ACC112 (cell line): ENCODE measurements at regions not wholly inside any gene's neighbourhood (a gene's known extent, or its start where the extent isn't known, plus 50 kb on each side); places are given as distances from the start of the nearest gene placed in this dataset.

Experiments used
- H2AFZ ChIP-seq: fragments of 200-600 bp; sonication (generic); one replicate; pipeline ENCODE4 v1.6.0; 2017; ENCODE audit warnings: antibody characterized with exemption, low read length; ENCODE audit not compliant: unreplicated experiment
- H3K27ac ChIP-seq: fragments of 200-600 bp; sonication (generic); 2 replicates; pipeline ENCODE4 v1.5.1; 2014; ENCODE audit warnings: low read depth, mild to moderate bottlenecking, antibody characterized with exemption, low read length, moderate library complexity
- H3K27me3 ChIP-seq: fragments of 200-600 bp; sonication (generic); 2 replicates; pipeline ENCODE4 v1.6.1; 2014; ENCODE audit warnings: mild to moderate bottlenecking, antibody characterized with exemption, low read length, moderate library complexity, mixed read lengths; ENCODE audit not compliant: insufficient read depth
- H3K36me3 ChIP-seq: fragments of 200-600 bp; sonication (generic); 2 replicates; pipeline ENCODE4 v1.6.1; 2016; ENCODE audit warnings: mild to moderate bottlenecking, antibody characterized with exemption, low read length, moderate library complexity, mixed read lengths; ENCODE audit not compliant: insufficient read depth
- H3K4me1 ChIP-seq: fragments of 200-600 bp; sonication (generic); one replicate; pipeline ENCODE4 v1.6.1; 2016; ENCODE audit warnings: low read length, mixed read lengths; ENCODE audit not compliant: insufficient read depth, unreplicated experiment, control insufficient read depth
- H3K4me3 ChIP-seq: fragments of 200-600 bp; sonication (generic); 2 replicates; pipeline ENCODE4 v1.5.1; 2014; ENCODE audit warnings: mild to moderate bottlenecking, low read depth, low read length
- H3K79me2 ChIP-seq: fragments of 200-600 bp; sonication (generic); one replicate; pipeline ENCODE4 v1.6.0; 2016; ENCODE audit warnings: low read length; ENCODE audit not compliant: control insufficient read depth, unreplicated experiment, insufficient read depth

DNA sequence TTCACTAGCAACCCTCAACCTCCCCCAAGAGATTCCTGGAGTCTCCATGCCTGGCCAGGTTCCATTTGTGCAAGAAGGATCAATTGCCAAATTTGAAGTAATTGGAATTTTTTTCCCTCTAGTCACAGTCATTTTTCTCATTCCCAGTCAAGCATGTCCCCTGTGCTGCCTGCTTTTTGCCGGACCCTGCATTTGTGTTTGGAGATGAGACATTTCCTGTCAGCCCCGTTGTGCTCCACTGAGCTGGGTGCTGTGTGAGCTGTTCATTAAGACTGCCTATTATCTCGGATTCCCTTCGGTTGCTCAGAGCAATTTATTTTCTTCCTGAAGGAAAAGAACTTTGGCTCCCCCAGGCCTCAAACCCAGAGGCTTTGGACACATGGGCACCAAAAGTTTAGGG, 201.0 kb upstream of the NLRP1 start:
- Histone ChIP-seq H2AFZ (peak overlapping the region; percentile 48), H3K4me3 (no peak overlapping the region), H3K4me1 (peaks cover 27% of the 10 kb centered on the region), H3K79me2 (no peaks in the 10 kb centered on the region), H3K27me3 (no peaks in the 10 kb centered on the region), H3K36me3 (no peaks in the 10 kb centered on the region), H3K27ac (peak overlapping the region; percentile 55)

DNA sequence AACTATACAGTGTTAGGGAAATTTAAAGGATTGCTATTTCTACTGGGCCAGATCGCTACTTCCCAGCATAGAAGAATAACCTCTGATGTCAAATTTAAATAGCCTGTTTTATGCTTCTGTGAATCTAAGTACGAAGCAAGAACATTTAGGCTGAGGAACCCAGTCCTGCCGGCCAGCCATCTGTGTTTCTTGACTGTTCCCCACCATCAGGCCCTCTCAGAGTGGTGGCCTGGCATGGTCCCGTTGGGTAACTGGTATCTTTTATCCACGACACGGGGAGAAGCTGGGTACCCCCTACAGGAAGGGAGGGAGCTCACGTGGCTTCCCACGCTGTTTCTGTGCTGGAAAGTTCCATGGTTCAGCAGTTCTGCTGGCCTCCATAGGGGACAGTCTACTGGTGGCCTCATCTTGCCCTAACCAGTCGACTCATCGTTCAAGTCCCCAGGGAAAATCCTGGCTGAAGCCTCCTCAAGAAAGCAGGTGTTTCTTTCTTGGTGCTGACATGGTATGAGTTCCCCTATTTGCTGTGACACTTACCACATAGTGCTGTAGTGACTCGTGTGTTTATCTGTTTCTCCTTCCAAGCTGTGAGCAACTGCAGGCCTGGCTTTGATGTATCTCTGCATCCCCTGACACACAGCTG, 201.7 kb upstream of the NLRP1 start:
- Histone ChIP-seq H3K36me3 (no peaks in the 10 kb centered on the region), H3K4me1 (peaks cover 27% of the 10 kb centered on the region), H3K27me3 (no peaks in the 10 kb centered on the region), H3K79me2 (no peaks in the 10 kb centered on the region), H2AFZ (no peak overlapping the region), H3K27ac (peak overlapping the region; percentile 55), H3K4me3 (no peak overlapping the region)

DNA sequence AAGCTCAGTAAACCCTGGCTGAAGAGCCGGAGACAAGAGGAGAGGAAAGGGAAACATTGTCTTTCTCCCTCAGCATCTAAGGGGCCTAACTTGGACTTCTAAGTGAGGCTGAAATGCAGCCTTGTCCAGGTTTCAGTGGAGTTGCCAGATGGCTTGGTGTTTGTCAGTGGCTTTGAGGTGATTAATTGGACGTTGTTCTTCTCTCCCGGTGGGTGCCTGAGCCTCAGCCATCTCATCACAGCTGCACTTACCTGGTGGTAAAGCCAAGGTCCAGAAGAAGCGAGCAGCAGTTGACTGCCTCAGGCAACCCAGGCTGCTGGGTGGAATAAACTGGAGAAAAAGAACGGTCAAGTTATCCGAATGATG, 202.2 kb upstream of the NLRP1 start:
- peaks cover 27% of the 10 kb centered on the region for H3K4me1 ChIP-seq
- no peaks in the 10 kb centered on the region for H3K79me2 ChIP-seq
- no peaks in the 10 kb centered on the region for H3K27me3 ChIP-seq
- no peak overlapping the region for H2AFZ ChIP-seq
- no peak overlapping the region for H3K27ac ChIP-seq
- no peak overlapping the region for H3K4me3 ChIP-seq
- no peaks in the 10 kb centered on the region for H3K36me3 ChIP-seq

DNA sequence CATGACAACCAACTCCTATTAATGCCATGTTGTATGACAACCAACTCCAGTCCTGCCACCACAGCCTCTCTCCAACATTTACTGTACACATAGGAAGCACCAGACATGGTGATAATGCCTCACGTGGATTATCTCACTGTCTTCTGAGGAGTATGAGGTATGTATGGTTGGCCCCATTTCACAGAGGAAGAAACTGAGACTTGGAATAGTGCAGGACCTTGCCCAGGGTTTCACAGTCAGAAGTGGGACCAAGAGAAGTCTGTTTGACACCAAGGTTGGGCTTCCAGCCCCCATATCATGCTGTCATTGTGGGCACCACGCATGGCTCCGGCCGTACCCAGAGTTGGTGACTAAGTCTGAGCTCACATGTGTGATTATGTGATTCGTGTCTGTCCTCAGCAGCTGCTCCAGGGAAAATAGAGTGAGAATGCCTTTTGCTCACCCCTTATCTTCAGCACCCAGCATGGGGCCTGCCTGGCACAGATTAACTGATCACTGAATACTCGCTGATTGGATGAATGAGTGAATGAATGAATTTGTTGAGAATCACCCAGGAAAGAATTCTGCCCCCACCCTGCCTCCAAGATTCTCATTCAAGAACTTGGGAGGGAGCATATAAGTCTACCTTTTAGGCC, 204.1 kb upstream of the NLRP1 start:
- Histone ChIP-seq H3K36me3 (no peaks in the 10 kb centered on the region), H3K4me3 (no peak overlapping the region), H3K27ac (no peak overlapping the region), H3K79me2 (no peaks in the 10 kb centered on the region), H3K4me1 (peaks cover 27% of the 10 kb centered on the region), H2AFZ (no peak overlapping the region), H3K27me3 (no peaks in the 10 kb centered on the region)

DNA sequence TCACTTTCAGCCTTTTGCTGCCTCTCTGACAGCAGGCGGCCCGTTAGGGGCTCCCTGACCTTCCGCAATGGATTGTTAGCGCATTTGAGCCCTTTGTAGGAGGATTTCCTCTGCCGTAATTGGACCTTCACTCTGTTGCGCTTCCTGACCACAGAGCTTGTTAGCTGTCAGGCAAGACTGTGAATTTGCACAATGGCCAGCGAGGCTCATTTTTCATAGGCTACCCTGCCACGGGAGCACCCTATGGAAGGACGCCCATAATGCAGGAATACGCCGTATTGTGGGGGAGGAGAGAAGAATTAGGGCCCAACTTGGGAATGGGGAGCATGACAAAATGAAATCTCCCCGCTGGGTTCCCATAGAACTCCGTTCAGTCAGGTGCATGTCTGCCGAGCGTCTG, 205.2 kb upstream of the NLRP1 start:
- H3K36me3 ChIP-seq, result no peaks in the 10 kb centered on the region
- no peak overlapping the region for H3K4me3 ChIP-seq
- H3K79me2 ChIP-seq, result no peaks in the 10 kb centered on the region
- H3K4me1 ChIP-seq, result peaks cover 27% of the 10 kb centered on the region
- H3K27ac ChIP-seq, result no peak overlapping the region
- no peak overlapping the region for H2AFZ ChIP-seq
- no peaks in the 10 kb centered on the region for H3K27me3 ChIP-seq

DNA sequence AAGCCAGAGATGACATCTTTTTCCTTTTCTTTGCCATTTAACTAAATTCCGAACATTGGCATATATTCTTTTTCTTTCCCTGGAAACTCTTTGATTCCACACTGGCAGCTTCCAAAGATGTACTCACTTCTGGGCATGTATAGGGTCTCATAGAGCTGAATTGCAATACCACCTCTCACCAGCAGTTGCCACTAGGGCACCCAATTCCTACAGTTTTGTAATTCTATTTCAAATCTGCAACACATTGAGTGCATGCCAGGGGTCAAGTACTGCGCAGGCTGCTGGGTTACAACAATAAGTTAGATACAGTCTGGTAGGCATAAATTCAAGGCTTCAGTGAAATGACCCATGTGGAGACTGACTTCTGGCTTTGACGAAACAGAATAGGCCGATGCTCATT, 208.8 kb upstream of the NLRP1 start:
- H3K27ac ChIP-seq, result no peak overlapping the region
- no peaks in the 10 kb centered on the region for H3K36me3 ChIP-seq
- peaks cover 6% of the 10 kb centered on the region for H3K4me1 ChIP-seq
- H3K4me3 ChIP-seq, result no peak overlapping the region
- H2AFZ ChIP-seq, result no peak overlapping the region
- no peaks in the 10 kb centered on the region for H3K79me2 ChIP-seq
- peaks cover 20% of the 10 kb centered on the region; the same call in 1 of the 2 replicates for H3K27me3 ChIP-seq

DNA sequence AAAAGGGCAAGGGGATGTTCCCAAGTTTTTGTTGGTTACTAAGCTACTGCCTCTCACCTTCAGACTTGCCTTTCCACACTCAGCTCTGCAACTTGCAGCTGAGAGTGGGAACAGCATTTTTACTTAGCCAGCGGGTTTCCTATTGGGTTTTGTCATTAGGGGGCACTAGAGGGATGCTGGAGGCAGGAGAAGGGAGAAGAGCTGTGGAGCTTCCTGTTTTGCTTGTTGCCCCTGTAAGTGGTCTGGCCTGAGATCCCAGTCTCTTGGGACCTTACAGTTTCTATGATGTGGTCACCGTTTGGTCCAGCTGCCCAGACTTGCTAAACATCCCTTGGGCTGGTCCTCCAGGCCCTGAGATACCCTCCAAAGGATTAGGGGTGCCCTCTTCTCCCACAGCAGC, 209.6 kb upstream of the NLRP1 start:
- no peaks in the 10 kb centered on the region for H3K36me3 ChIP-seq
- no peak overlapping the region for H3K27ac ChIP-seq
- H3K4me3 ChIP-seq, result no peak overlapping the region
- no peak overlapping the region for H2AFZ ChIP-seq
- H3K79me2 ChIP-seq, result no peaks in the 10 kb centered on the region
- H3K4me1 ChIP-seq, result no peaks in the 10 kb centered on the region
- H3K27me3 ChIP-seq, result peaks cover 26% of the 10 kb centered on the region

DNA sequence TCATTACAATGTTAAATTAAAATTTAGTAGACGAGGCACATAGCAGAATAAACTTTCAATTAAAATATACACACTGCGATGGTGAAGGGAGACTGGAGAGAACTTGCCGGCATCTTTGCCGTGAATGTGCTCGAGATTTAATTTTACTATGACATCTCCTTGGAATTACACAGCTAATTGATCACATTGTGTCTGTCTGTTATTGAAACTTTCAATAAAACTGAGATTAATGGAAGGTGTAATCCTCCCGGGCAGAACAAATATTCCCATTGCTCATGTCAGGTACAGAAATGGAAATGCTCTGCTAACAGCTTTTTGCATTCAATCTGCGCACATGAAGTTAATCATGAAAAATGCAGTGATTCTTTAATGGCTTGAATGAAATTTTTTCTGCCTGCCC, 210.1 kb upstream of the NLRP1 start:
- Histone ChIP-seq H3K36me3 (no peaks in the 10 kb centered on the region), H3K27me3 (peaks cover 31% of the 10 kb centered on the region), H3K4me3 (no peak overlapping the region), H3K27ac (no peak overlapping the region), H3K4me1 (no peaks in the 10 kb centered on the region), H3K79me2 (no peaks in the 10 kb centered on the region), H2AFZ (no peak overlapping the region)

DNA sequence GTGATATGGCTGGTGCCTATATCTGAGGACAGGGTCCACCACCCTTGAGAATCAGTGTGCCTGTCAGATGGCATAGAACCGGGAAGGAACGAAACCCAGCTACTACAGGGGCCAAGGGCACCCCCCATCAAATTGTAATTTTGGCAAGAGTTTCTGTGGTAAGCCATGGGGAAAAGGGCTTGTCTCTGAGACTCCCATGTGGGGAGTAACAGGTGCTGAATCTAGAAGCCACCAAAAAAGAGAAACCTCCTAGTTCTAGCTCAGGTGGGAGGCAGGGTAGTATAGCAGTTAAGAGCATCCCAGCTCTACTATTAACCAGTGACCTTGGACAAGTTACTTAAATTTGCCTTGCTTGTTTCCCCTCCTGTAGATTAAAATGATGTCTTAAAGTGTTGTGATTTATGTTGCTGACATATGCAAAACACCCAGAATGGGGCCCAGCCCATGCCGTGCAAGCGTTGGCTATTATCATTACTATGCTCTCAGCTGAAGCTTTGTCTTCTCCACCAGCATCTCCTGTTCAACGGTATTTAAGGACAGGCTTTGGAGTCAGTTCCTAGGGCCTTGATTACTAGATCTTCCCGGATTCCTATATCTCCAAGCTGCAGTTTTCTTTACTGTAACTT, 210.7 kb upstream of the NLRP1 start:
- Histone ChIP-seq H2AFZ (no peak overlapping the region), H3K27ac (no peak overlapping the region), H3K36me3 (no peaks in the 10 kb centered on the region), H3K4me3 (no peak overlapping the region), H3K4me1 (no peaks in the 10 kb centered on the region), H3K79me2 (no peaks in the 10 kb centered on the region), H3K27me3 (peaks cover 37% of the 10 kb centered on the region)

DNA sequence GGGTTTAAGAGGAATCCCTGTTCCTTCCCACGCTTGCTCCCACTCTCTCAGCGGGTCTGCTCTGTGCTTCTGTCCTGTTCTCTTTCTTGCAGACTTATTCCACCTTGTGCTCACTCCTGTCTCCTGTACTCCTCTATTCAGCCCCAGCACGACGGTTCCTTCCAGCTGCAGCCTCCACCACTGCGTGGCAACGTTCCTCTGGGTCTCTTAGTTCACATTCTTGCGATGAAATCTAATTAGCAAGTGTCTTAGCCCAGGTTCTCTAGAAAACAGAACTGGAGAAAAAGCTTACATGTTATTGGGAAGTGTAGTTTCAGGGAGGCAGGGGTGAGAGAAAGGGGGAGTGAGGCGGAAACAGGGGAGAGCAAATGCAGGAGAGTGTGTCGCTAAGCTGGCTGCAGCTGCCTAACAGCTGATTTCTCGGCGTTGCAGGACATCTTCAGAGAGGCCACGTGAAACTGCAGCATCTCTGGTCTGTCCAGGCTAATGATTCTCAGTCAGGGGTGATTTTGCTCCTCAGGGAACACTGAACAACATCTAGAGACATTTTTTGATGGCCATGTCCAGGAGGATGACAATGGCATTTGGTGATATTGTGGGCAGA, 213.2 kb upstream of the NLRP1 start:
- Histone ChIP-seq H3K36me3 (no peaks in the 10 kb centered on the region), H3K79me2 (no peaks in the 10 kb centered on the region), H3K27me3 (peaks cover 49% of the 10 kb centered on the region), H3K27ac (no peak overlapping the region), H2AFZ (no peak overlapping the region), H3K4me1 (no peaks in the 10 kb centered on the region), H3K4me3 (no peak overlapping the region)

DNA sequence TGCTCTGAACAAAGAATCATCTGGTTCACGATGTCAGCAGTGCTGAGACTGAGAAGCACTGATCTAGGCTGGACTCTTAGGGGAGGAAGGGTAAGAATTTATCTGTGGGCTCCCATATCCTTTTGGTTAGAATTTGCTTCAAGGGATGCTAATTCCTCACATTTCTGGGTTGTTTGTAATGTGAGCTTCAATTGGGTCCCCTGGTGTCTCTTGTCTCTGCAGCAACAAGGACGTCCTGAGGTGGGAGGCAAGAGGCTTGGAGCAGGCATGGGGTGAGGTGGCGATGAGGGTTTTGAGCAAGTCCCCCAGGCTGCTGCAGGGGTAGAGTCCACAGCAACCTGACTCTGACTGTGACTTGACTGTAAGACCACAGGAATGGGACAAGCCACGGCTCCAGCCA, 213.8 kb upstream of the NLRP1 start:
- no peaks in the 10 kb centered on the region for H3K4me1 ChIP-seq
- no peak overlapping the region for H2AFZ ChIP-seq
- no peak overlapping the region for H3K27ac ChIP-seq
- H3K79me2 ChIP-seq, result no peaks in the 10 kb centered on the region
- H3K36me3 ChIP-seq, result no peaks in the 10 kb centered on the region
- no peak overlapping the region for H3K4me3 ChIP-seq
- H3K27me3 ChIP-seq, result peaks cover 49% of the 10 kb centered on the region
